SK-N-SH treated with all-trans-retinoic acid at 6 μM for 48 hours (cell line): ENCODE measurements at regions not wholly inside any gene's neighbourhood (a gene's known extent, or its start where the extent isn't known, plus 50 kb on each side); places are given as distances from the start of the nearest gene placed in this dataset.

Experiments used
- ATAC-seq: fragments of 200-7000 bp; cut with Tn5 transposase; 3 replicates; pipeline ENCODE4 v1.9.1; 2020; ENCODE audit warnings: mild to moderate bottlenecking, moderate library complexity
- ARNTL ChIP-seq: fragments of 450-650 bp; formaldehyde crosslinking; IDR thresholded peaks from 2 replicates; pipeline ENCODE4 v1.5.0; 2020; ENCODE audit warnings: low read depth, mild to moderate bottlenecking, moderate library complexity, borderline replicate concordance
- BACH2 ChIP-seq: fragments of 250-450 bp; sonication (Bioruptor Pico); IDR thresholded peaks from 2 replicates; pipeline ENCODE4 v1.9.0; 2021; ENCODE audit warnings: mild to moderate bottlenecking, borderline replicate concordance
- CREB5 ChIP-seq: fragments of 250-450 bp; sonication (Bioruptor Pico); IDR thresholded peaks from 2 replicates; pipeline ENCODE4 v1.5.1; 2020; ENCODE audit warnings: low read depth, mild to moderate bottlenecking, moderate library complexity
- CSDC2 ChIP-seq: fragments of 250-450 bp; sonication (Bioruptor Pico); IDR thresholded peaks from 2 replicates; pipeline ENCODE4 v1.5.0; 2020; ENCODE audit warnings: mild to moderate bottlenecking, moderate library complexity
- CSRNP3 ChIP-seq: fragments of 250-450 bp; sonication (Bioruptor Pico); IDR thresholded peaks from 2 replicates; pipeline ENCODE4 v1.5.1; 2021; ENCODE audit warnings: mild to moderate bottlenecking, moderate library complexity
- GLIS3 ChIP-seq: fragments of 250-450 bp; sonication (Bioruptor Pico); IDR thresholded peaks from 2 replicates; pipeline ENCODE4 v1.5.0; 2020; ENCODE audit warnings: mild to moderate bottlenecking, moderate library complexity
- ISL1 ChIP-seq: fragments of 250-450 bp; sonication (Bioruptor Pico); IDR thresholded peaks from 2 replicates; pipeline ENCODE4 v2.1.2; 2022; ENCODE audit warnings: mild to moderate bottlenecking, moderate library complexity
- OSR1 ChIP-seq: fragments of 250-450 bp; sonication (Bioruptor Pico); IDR thresholded peaks from 2 replicates; pipeline ENCODE4 v1.8.0; 2022; ENCODE audit warnings: moderate library complexity, mild to moderate bottlenecking, inconsistent platforms
- PATZ1 ChIP-seq: fragments of 250-450 bp; sonication (Bioruptor Pico); IDR thresholded peaks from 2 replicates; pipeline ENCODE4 v1.8.0; 2020; ENCODE audit warnings: mild to moderate bottlenecking, moderate library complexity, borderline replicate concordance
- POU6F1 ChIP-seq: fragments of 250-450 bp; sonication (Bioruptor Pico); IDR thresholded peaks from 2 replicates; pipeline ENCODE4 v1.8.0; 2021; ENCODE audit warnings: low read depth, mild to moderate bottlenecking, moderate library complexity, borderline replicate concordance
- PPARA ChIP-seq: fragments of 250-450 bp; sonication (Bioruptor Pico); IDR thresholded peaks from 2 replicates; pipeline ENCODE4 v1.5.0; 2020; ENCODE audit warnings: mild to moderate bottlenecking, borderline replicate concordance
- RARB ChIP-seq: fragments of 250-450 bp; sonication (Bioruptor Pico); IDR thresholded peaks from 2 replicates; pipeline ENCODE4 v1.8.0; 2021; ENCODE audit warnings: mild to moderate bottlenecking, moderate library complexity
- TOX ChIP-seq: fragments of 250-450 bp; sonication (Bioruptor Pico); IDR thresholded peaks from 2 replicates; pipeline ENCODE4 v1.8.0; 2021; ENCODE audit warnings: mild to moderate bottlenecking, moderate library complexity, borderline replicate concordance
- TSHZ2 ChIP-seq: fragments of 250-450 bp; sonication (Bioruptor Pico); IDR thresholded peaks from 2 replicates; pipeline ENCODE4 v1.5.0; 2020; ENCODE audit warnings: mild to moderate bottlenecking, moderate library complexity
- ZFP3 ChIP-seq: fragments of 250-450 bp; sonication (Bioruptor Pico); IDR thresholded peaks from 2 replicates; pipeline ENCODE4 v1.5.0; 2020; ENCODE audit warnings: mild to moderate bottlenecking, moderate library complexity
- ZFP30 ChIP-seq: fragments of 450-650 bp; formaldehyde crosslinking; IDR thresholded peaks from 2 replicates; pipeline ENCODE4 v1.5.0; 2022; ENCODE audit warnings: mild to moderate bottlenecking, moderate library complexity
- ZNF565 ChIP-seq: fragments of 450-650 bp; formaldehyde crosslinking; conservative IDR thresholded peaks from 2 replicates; pipeline ENCODE4 v1.5.0; 2020; ENCODE audit warnings: low read depth, mild to moderate bottlenecking, moderate library complexity
- ZNF70 ChIP-seq: fragments of 450-650 bp; formaldehyde crosslinking; IDR thresholded peaks from 2 replicates; pipeline ENCODE4 v1.5.0; 2020; ENCODE audit warnings: mild to moderate bottlenecking, moderate library complexity
- ZNF8 ChIP-seq: fragments of 450-650 bp; formaldehyde crosslinking; IDR thresholded peaks from 2 replicates; pipeline ENCODE4 v1.5.0; 2020; ENCODE audit warnings: mild to moderate bottlenecking, moderate library complexity

GRCh38 chr13:94968757-94969086 is 256.4 kb upstream of the SOX21 start:
- no peak for TF ChIP-seq ZNF70
- TF ChIP-seq ISL1 (CRISPR knock-in tag): no peak
- no peak for TF ChIP-seq OSR1 (CRISPR knock-in tag)
- no peak for TF ChIP-seq PPARA (CRISPR knock-in tag)
- TF ChIP-seq CSRNP3 (CRISPR knock-in tag): no peak
- no peak for TF ChIP-seq ZNF565 (CRISPR knock-in tag)
- TF ChIP-seq GLIS3 (CRISPR knock-in tag): no peak
- no peak for TF ChIP-seq TOX (CRISPR knock-in tag)
- TF ChIP-seq CREB5 (CRISPR knock-in tag): no peak
- TF ChIP-seq CSDC2 (CRISPR knock-in tag): no peak
- no peak for TF ChIP-seq ZFP30 (CRISPR knock-in tag)
- TF ChIP-seq ARNTL: no peak
- no peak; the same call in 1 of the 3 replicates for ATAC-seq

- ATAC-seq: peak; percentile 78
Observed at GRCh38 chr13:94968040-94968756, 255.9 kb upstream of the SOX21 start.

GRCh38 chr13:94967183-94968039 is 255.1 kb upstream of the SOX21 start:
- ATAC-seq: peak; percentile 86

More at GRCh38 chr13:94968040-94968756, 255.9 kb upstream of the SOX21 start:
- no peak for TF ChIP-seq ZNF8

More at GRCh38 chr13:94967183-94968039, 255.1 kb upstream of the SOX21 start:
- no peak for TF ChIP-seq CSRNP3 (CRISPR knock-in tag)
- no peak for TF ChIP-seq PATZ1 (CRISPR knock-in tag)
- no peak for TF ChIP-seq TSHZ2 (CRISPR knock-in tag)
- TF ChIP-seq BACH2 (CRISPR knock-in tag): no peak
- no peak for TF ChIP-seq ZFP3
- no peak for TF ChIP-seq ZNF70
- no peak for TF ChIP-seq CSDC2 (CRISPR knock-in tag)
- no peak for TF ChIP-seq ISL1 (CRISPR knock-in tag)
- no peak for TF ChIP-seq OSR1 (CRISPR knock-in tag)
- no peak for TF ChIP-seq POU6F1
- no peak for TF ChIP-seq RARB
- no peak for TF ChIP-seq CREB5 (CRISPR knock-in tag)
